ENCODE measurements at regions not wholly inside any gene's neighbourhood (a gene's known extent, or its start where the extent isn't known, plus 50 kb on each side); places are given as distances from the start of the nearest gene placed in this dataset.

GRCh38 chr13:21757763-21758162, 86.9 kb downstream of the FGF9 start:
- no peak for DNase-seq

GRCh38 chr13:21758441-21758840, 87.6 kb downstream of the FGF9 start:
- DNase-seq, result no peak

- DNase-seq, result no peak
Measured at GRCh38 chr13:21759463-21759862, 88.6 kb downstream of the FGF9 start.

GRCh38 chr13:21759911-21760310, 89.0 kb downstream of the FGF9 start:
- DNase-seq, result no peak

- DNase-seq, result no peak
Measured at GRCh38 chr13:21761770-21762169, 90.9 kb downstream of the FGF9 start.

- DNase-seq, result no peak
Measured at GRCh38 chr13:21762512-21762911, 91.6 kb downstream of the FGF9 start.

GRCh38 chr13:21767032-21767431, 96.2 kb downstream of the FGF9 start:
- DNase-seq, result no peak

GRCh38 chr13:21771075-21771474, 100.2 kb downstream of the FGF9 start:
- DNase-seq, result no peak

- no peak for DNase-seq
Measured at GRCh38 chr13:21777166-21777565, 106.3 kb downstream of the FGF9 start.

GRCh38 chr13:21777813-21778212, 106.9 kb downstream of the FGF9 start:
- DNase-seq, result no peak

GRCh38 chr13:21782736-21783135, 111.9 kb downstream of the FGF9 start:
- DNase-seq, result no peak

- DNase-seq, result no peak
Measured at GRCh38 chr13:21785990-21786389, 115.1 kb downstream of the FGF9 start.

- no peak for DNase-seq
Measured at GRCh38 chr13:21796066-21796465, 125.2 kb downstream of the FGF9 start.

- no peak for DNase-seq
Measured at GRCh38 chr13:21796775-21797514, 126.1 kb downstream of the FGF9 start.

- DNase-seq, result no peak
Measured at GRCh38 chr13:21797736-21798135, 126.9 kb downstream of the FGF9 start.

GRCh38 chr13:21798181-21798580, 127.3 kb downstream of the FGF9 start:
- no peak for DNase-seq

- DNase-seq, result no peak
Measured at GRCh38 chr13:21799671-21800070, 128.8 kb downstream of the FGF9 start.

- no peak for DNase-seq
Measured at GRCh38 chr13:21800837-21801616, 130.2 kb downstream of the FGF9 start.

GRCh38 chr13:21805733-21806132, 134.9 kb downstream of the FGF9 start:
- DNase-seq, result no peak

- no peak for DNase-seq
Measured at GRCh38 chr13:21812192-21812626, 141.3 kb downstream of the FGF9 start.

- no peak for DNase-seq
Measured at GRCh38 chr13:21813110-21813509, 142.2 kb downstream of the FGF9 start.

- no peak for DNase-seq
Measured at GRCh38 chr13:21813844-21814243, 143.0 kb downstream of the FGF9 start.

- DNase-seq, result no peak
Measured at GRCh38 chr13:21814604-21815003, 143.7 kb downstream of the FGF9 start.

GRCh38 chr13:21817878-21818277, 147.0 kb downstream of the FGF9 start:
- no peak for DNase-seq
